H9 (cell line): ENCODE measurements at regions not wholly inside any gene's neighbourhood (a gene's known extent, or its start where the extent isn't known, plus 50 kb on each side); places are given as distances from the start of the nearest gene placed in this dataset.

Experiments
- DNase-seq: peaks from one replicate; pipeline ENCODE4 v3.0.0-alpha.2; 2017
- H2AFZ ChIP-seq: one replicate; pipeline ENCODE4 v1.6.1; 2013; ENCODE audit warnings: mild to moderate bottlenecking, low read length, control low read depth, moderate library complexity
- H2AK5ac ChIP-seq: 2 replicates; pipeline ENCODE4 v1.6.1; 2013; ENCODE audit warnings: low read length, control low read depth, mixed read lengths; ENCODE audit not compliant: insufficient read length
- H2BK120ac ChIP-seq: one replicate; pipeline ENCODE4 v1.6.1; 2013; ENCODE audit warnings: low read depth, mild to moderate bottlenecking, low read length, control low read depth, inconsistent platforms; ENCODE audit not compliant: poor library complexity, severe bottlenecking
- H2BK12ac ChIP-seq: 2 replicates; pipeline ENCODE4 v1.6.1; 2013; ENCODE audit warnings: low read length, control low read depth, mixed read lengths, low read depth; ENCODE audit not compliant: insufficient read length
- H2BK15ac ChIP-seq: 2 replicates; pipeline ENCODE4 v1.6.1; 2013; ENCODE audit warnings: low read depth, low read length, control low read depth
- H2BK20ac ChIP-seq: one replicate; pipeline ENCODE4 v1.6.1; 2013; ENCODE audit warnings: low read depth, mild to moderate bottlenecking, low read length, control low read depth, inconsistent platforms; ENCODE audit not compliant: poor library complexity, severe bottlenecking
- H2BK5ac ChIP-seq: 2 replicates; pipeline ENCODE4 v1.6.1; 2013; ENCODE audit warnings: low read length, control low read depth, mixed read lengths; ENCODE audit not compliant: insufficient read length
- H3K14ac ChIP-seq: 2 replicates; pipeline ENCODE4 v1.6.1; 2013; ENCODE audit warnings: low read length, control low read depth; ENCODE audit not compliant: insufficient read depth
- H3K18ac ChIP-seq: 2 replicates; pipeline ENCODE4 v1.6.1; 2013; ENCODE audit warnings: low read depth, mild to moderate bottlenecking, mixed read lengths, low read length, control low read depth; ENCODE audit not compliant: insufficient read length
- H3K23ac ChIP-seq: 2 replicates; pipeline ENCODE4 v1.6.1; 2013; ENCODE audit warnings: low read length, control low read depth, mixed read lengths, low read depth; ENCODE audit not compliant: insufficient read length
- H3K23me2 ChIP-seq: 2 replicates; pipeline ENCODE4 v1.6.1; 2013; ENCODE audit warnings: low read depth, mild to moderate bottlenecking, mixed read lengths, low read length, control low read depth; ENCODE audit not compliant: insufficient read length, poor library complexity, severe bottlenecking
- H3K27ac ChIP-seq: 2 replicates; pipeline ENCODE4 v1.5.1; 2013; ENCODE audit warnings: low read length, control low read depth, mixed read lengths, low read depth; ENCODE audit not compliant: insufficient read length
- H3K27me3 ChIP-seq: 2 replicates; pipeline ENCODE4 v1.6.1; 2013; ENCODE audit warnings: low read length, control low read depth, inconsistent platforms; ENCODE audit not compliant: insufficient read depth
- H3K4ac ChIP-seq: 2 replicates; pipeline ENCODE4 v1.6.1; 2013; ENCODE audit warnings: low read depth, mild to moderate bottlenecking, control low read depth, inconsistent platforms, low read length, moderate library complexity
- H3K4me1 ChIP-seq: 2 replicates; pipeline ENCODE4 v1.6.1; 2013; ENCODE audit warnings: low read length, control low read depth, inconsistent platforms; ENCODE audit not compliant: insufficient read depth
- H3K4me2 ChIP-seq: 2 replicates; pipeline ENCODE4 v1.6.1; 2013; ENCODE audit warnings: low read length, control low read depth, mixed read lengths; ENCODE audit not compliant: insufficient read length, insufficient read depth
- H3K56ac ChIP-seq: 2 replicates; pipeline ENCODE4 v1.6.1; 2013; ENCODE audit warnings: low read depth, mild to moderate bottlenecking, mixed read lengths, low read length, control low read depth; ENCODE audit not compliant: insufficient read length
- H3K79me1 ChIP-seq: 2 replicates; pipeline ENCODE4 v1.6.1; 2013; ENCODE audit warnings: low read depth, mild to moderate bottlenecking, moderate library complexity, low read length, control low read depth, inconsistent platforms; ENCODE audit not compliant: insufficient read depth, poor library complexity, severe bottlenecking
- H3K79me2 ChIP-seq: 2 replicates; pipeline ENCODE4 v1.6.1; 2013; ENCODE audit warnings: low read length, control low read depth, inconsistent platforms; ENCODE audit not compliant: insufficient read depth
- H3K9ac ChIP-seq: 2 replicates; pipeline ENCODE4 v1.6.1; 2013; ENCODE audit warnings: low read length, control low read depth, mixed read lengths; ENCODE audit not compliant: insufficient read length; ENCODE audit errors: extremely low read depth
- H3K9me3 ChIP-seq: one replicate; pipeline ENCODE4 v1.6.1; 2013; ENCODE audit warnings: low read depth, low read length, inconsistent platforms; ENCODE audit not compliant: control insufficient read depth
- H3T11ph ChIP-seq: one replicate; pipeline ENCODE4 v1.6.1; 2013; ENCODE audit warnings: mild to moderate bottlenecking, low read length, control low read depth, inconsistent platforms
- H4K20me1 ChIP-seq: one replicate; pipeline ENCODE4 v1.6.1; 2013; ENCODE audit not compliant: control insufficient read depth, insufficient read length, insufficient read depth
- H4K5ac ChIP-seq: 2 replicates; pipeline ENCODE4 v1.6.1; 2013; ENCODE audit warnings: low read depth, mild to moderate bottlenecking, mixed read lengths, low read length, control low read depth; ENCODE audit not compliant: insufficient read length
- H4K8ac ChIP-seq: replicated peaks from 2 replicates; pipeline ENCODE4 v1.6.1; 2013; ENCODE audit warnings: low read length, control low read depth, mixed read lengths, low read depth; ENCODE audit not compliant: insufficient read length
- H4K91ac ChIP-seq: 2 replicates; pipeline ENCODE4 v1.6.1; 2013; ENCODE audit warnings: low read depth, mild to moderate bottlenecking, moderate library complexity, mixed read lengths, low read length, control low read depth; ENCODE audit not compliant: insufficient read length
- H3K27ac Mint-ChIP-seq, 3 experiments: 2 replicates in 2 of 3; 3 replicates in 1 of 3; pipeline ENCODE4 v1.8.0; 2020 to 2021; ENCODE audit warnings: mixed read lengths in 3 of 3, mild to moderate bottlenecking in 1 of 3, moderate library complexity in 1 of 3
- H3K27me3 Mint-ChIP-seq: 2 replicates; pipeline ENCODE4 v1.8.0; 2021; ENCODE audit warnings: low read depth, mild to moderate bottlenecking, moderate library complexity, mixed read lengths
- H3K36me3 Mint-ChIP-seq, 3 experiments: 2 replicates in 2 of 3; 3 replicates in 1 of 3; pipeline ENCODE4 v1.8.0; 2020 to 2021; ENCODE audit warnings: low read depth in 3 of 3, mixed read lengths in 3 of 3; ENCODE audit not compliant: insufficient read depth in 1 of 3
- H3K4me1 Mint-ChIP-seq, 2 experiments: 2 replicates each; pipeline ENCODE4 v1.8.0; 2020; ENCODE audit warnings: mixed read lengths in 2 of 2
- H3K4me3 Mint-ChIP-seq, 2 experiments: 2 replicates in 1 of 2; 3 replicates in 1 of 2; pipeline ENCODE4 v1.8.0; 2020 to 2021; ENCODE audit warnings: mild to moderate bottlenecking in 2 of 2, mixed read lengths in 2 of 2, moderate library complexity in 1 of 2
- H3K9me3 Mint-ChIP-seq, 2 experiments: 2 replicates in 1 of 2; 3 replicates in 1 of 2; pipeline ENCODE4 v1.8.0; 2020; ENCODE audit warnings: mild to moderate bottlenecking in 2 of 2, mixed read lengths in 2 of 2, moderate library complexity in 1 of 2
- WGBS: extraction: QIAGEN DNeasy Blood & Tissue Kit; methylation state at CpG from one replicate; pipeline ENCODE4 v1.1.7; 2013; ENCODE audit warnings: missing lambda C conversion rate, low lambda C conversion rate, mixed read lengths; ENCODE audit not compliant: insufficient read length; ENCODE audit errors: extremely low coverage; 5-methylcytosine and 5-hydroxymethylcytosine counted together
- TF ChIP-seq, protein P1 (sequence below): fragments of 200-600 bp; sonication (generic); conservative IDR thresholded peaks from 3 replicates; pipeline ENCODE4 v1.8.0; 2021; ENCODE audit warnings: antibody characterized with exemption, mild to moderate bottlenecking

DNA sequence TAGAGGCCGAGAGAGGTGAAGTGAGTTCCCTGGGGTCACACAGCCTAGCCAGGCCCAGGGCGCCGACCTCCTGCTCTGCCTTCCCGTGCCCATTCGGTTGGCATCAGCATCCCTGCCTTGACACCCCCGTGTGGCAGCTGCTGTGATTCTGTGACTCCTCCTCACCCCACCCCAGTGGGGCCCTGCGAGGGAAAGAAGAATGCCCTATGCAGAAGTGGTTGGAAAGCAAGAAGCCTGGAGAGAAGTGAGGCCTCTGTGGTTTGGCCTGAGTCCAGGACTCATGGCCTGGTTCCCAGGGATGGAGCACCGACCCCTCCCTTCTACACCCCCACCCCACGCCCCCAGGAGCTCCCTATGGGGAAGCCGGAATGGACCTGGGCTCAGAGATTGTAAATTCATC is 296.2 kb downstream of the SEC14L1 start:
- Histone ChIP-seq H3K79me2 (peaks cover 3% of the 10 kb centered on the region; the same call in 1 of the 2 replicates), H3K79me1 (peaks cover 2% of the 10 kb centered on the region), H3K4me1 (peaks cover 14% of the 10 kb centered on the region; the same call in 1 of the 2 replicates), H2BK20ac (no peak overlapping the region), H3K23me2 (no peaks in the 10 kb centered on the region), H2BK15ac (no peak overlapping the region), H3K4ac (no peak overlapping the region), H3K56ac (no peak overlapping the region), H4K5ac (no peak overlapping the region), H4K91ac (no peak overlapping the region), H3K9ac (no peak overlapping the region), H4K20me1 (peaks cover 4% of the 10 kb centered on the region), H2AFZ (no peak overlapping the region), H3K18ac (no peak overlapping the region), H3T11ph (no peak overlapping the region), H3K27ac (no peak overlapping the region), H2BK12ac (no peak overlapping the region), H3K23ac (no peak overlapping the region), H3K4me2 (no peak overlapping the region), H3K9me3 (no peaks in the 10 kb centered on the region), H3K14ac (no peak overlapping the region), H4K8ac (no peak overlapping the region), H2AK5ac (no peak overlapping the region), H3K27me3 (no peaks in the 10 kb centered on the region), H2BK5ac (no peak overlapping the region), H2BK120ac (no peak overlapping the region)
- H3K4me1 Mint-ChIP-seq = peaks cover 43 to 71% of the 10 kb centered on the region in 2 experiments
- H3K27ac Mint-ChIP-seq = no peak overlapping the region; a peak in 1 of 7 replicates
- H3K36me3 Mint-ChIP-seq = no peaks in the 10 kb centered on the region
- H3K27me3 Mint-ChIP-seq = no peaks in the 10 kb centered on the region
- no peak for DNase-seq
- no CpG with 5 or more reads among the region's 10 CpGs for WGBS
- H3K4me3 Mint-ChIP-seq = no peak overlapping the region
- TF ChIP-seq, protein P1, sequence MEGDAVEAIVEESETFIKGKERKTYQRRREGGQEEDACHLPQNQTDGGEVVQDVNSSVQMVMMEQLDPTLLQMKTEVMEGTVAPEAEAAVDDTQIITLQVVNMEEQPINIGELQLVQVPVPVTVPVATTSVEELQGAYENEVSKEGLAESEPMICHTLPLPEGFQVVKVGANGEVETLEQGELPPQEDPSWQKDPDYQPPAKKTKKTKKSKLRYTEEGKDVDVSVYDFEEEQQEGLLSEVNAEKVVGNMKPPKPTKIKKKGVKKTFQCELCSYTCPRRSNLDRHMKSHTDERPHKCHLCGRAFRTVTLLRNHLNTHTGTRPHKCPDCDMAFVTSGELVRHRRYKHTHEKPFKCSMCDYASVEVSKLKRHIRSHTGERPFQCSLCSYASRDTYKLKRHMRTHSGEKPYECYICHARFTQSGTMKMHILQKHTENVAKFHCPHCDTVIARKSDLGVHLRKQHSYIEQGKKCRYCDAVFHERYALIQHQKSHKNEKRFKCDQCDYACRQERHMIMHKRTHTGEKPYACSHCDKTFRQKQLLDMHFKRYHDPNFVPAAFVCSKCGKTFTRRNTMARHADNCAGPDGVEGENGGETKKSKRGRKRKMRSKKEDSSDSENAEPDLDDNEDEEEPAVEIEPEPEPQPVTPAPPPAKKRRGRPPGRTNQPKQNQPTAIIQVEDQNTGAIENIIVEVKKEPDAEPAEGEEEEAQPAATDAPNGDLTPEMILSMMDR = no peak
- H3K9me3 Mint-ChIP-seq = no peaks in the 10 kb centered on the region
